A549 (cell line): ENCODE measurements at regions not wholly inside any gene's neighbourhood (a gene's known extent, or its start where the extent isn't known, plus 50 kb on each side); places are given as distances from the start of the nearest gene placed in this dataset.

ENCODE experiments used
- ATAC-seq, 2 experiments: fragments of 200-7000 bp in 1 of 2; fragments of >200 bp in 1 of 2; cut with Nextera tagmentation in 1 of 2; cut with Tn5 transposase in 1 of 2; 3 replicates each; pipeline versions ENCODE4 v1.8.0 to v1.9.1; 2018 to 2020; ENCODE audit warnings: mild to moderate bottlenecking in 1 of 2, moderate library complexity in 1 of 2
- CTCF ChIA-PET: fragments of 300-600 bp; sonication (Branson Sonifier 250); formaldehyde crosslinking; extraction: SDS; loops from one replicate; lab custom pipeline; 2021; ENCODE audit warnings: antibody characterized with exemption, inconsistent platforms; lab: Yijun Ruan, JAX
- POLR2A ChIA-PET: fragments of 350-600 bp; formaldehyde crosslinking; extraction: SDS; loops from one replicate; lab custom pipeline; 2021; ENCODE audit warnings: antibody characterized with exemption, inconsistent platforms; lab: Yijun Ruan, JAX
- DNase-seq, 2 experiments: peaks; one replicate each; pipeline versions ENCODE4 v3.0.0 to v3.0.0-alpha.2; 2011 to 2016; ENCODE audit warnings: low read depth in 1 of 2, low spot score in 1 of 2
- FAIRE-seq: peaks from 2 replicates; lab custom pipeline; 2011; peaks lifted over from hg19 to GRCh38; lab: Jason Lieb, UNC
- H3K27ac ChIP-seq, 2 experiments: fragments of >200 bp; sonication (Bioruptor Twin); formaldehyde crosslinking; 3 replicates each; pipeline ENCODE4 v1.5.1; 2016 to 2017
- H3K4me1 ChIP-seq: fragments of >200 bp; sonication (Bioruptor Twin); formaldehyde crosslinking; 3 replicates; pipeline ENCODE4 v1.6.1; 2016
- H3K4me2 ChIP-seq: fragments of >200 bp; sonication (Bioruptor Twin); formaldehyde crosslinking; 3 replicates; pipeline ENCODE4 v1.6.1; 2016
- H3K4me3 ChIP-seq: fragments of >200 bp; sonication (Bioruptor Twin); formaldehyde crosslinking; 3 replicates; pipeline ENCODE4 v1.5.1; 2016
- H3K9me3 ChIP-seq: fragments of >200 bp; sonication (Bioruptor Twin); formaldehyde crosslinking; 3 replicates; pipeline ENCODE4 v1.6.1; 2016
- ATOH8 ChIP-seq: fragments of 250-450 bp; sonication (Bioruptor Pico); IDR thresholded peaks from 2 replicates; pipeline ENCODE4 v1.5.0; 2020; ENCODE audit warnings: low read depth, mild to moderate bottlenecking, moderate library complexity
- CBX8 ChIP-seq: fragments of 200-600 bp; sonication (generic); IDR thresholded peaks from 2 replicates; pipeline ENCODE4 v1.6.1; 2016
- CHD2 ChIP-seq: fragments of 150-350 bp; IDR thresholded peaks from 2 replicates; pipeline ENCODE4 v1.6.1; 2014; ENCODE audit warnings: low read length; ENCODE audit not compliant: partially characterized antibody
- CHD4 ChIP-seq: fragments of 200-600 bp; sonication (generic); IDR thresholded peaks from 2 replicates; pipeline ENCODE4 v1.6.1; 2016; ENCODE audit warnings: antibody characterized with exemption, mild to moderate bottlenecking, borderline replicate concordance
- EHMT2 ChIP-seq: fragments of 200-600 bp; sonication (generic); IDR thresholded peaks from 2 replicates; pipeline ENCODE4 v1.6.1; 2016; ENCODE audit warnings: antibody characterized with exemption, low read depth, mild to moderate bottlenecking, moderate library complexity
- ELK1 ChIP-seq: fragments of 150-350 bp; IDR thresholded peaks from 2 replicates; pipeline ENCODE4 v1.6.1; 2014; ENCODE audit warnings: low read depth, mild to moderate bottlenecking, low read length
- FOSL2 ChIP-seq, 2 experiments: fragments of 450-650 bp in 1 of 2; fragments of >200 bp in 1 of 2; sonication (Bioruptor Twin) in 1 of 2; formaldehyde crosslinking; IDR thresholded peaks; 2 replicates each; pipeline versions ENCODE4 v1.5.0 to v1.6.1; 2016 to 2020; ENCODE audit warnings: mild to moderate bottlenecking in 1 of 2, moderate library complexity in 1 of 2
- FOXS1 ChIP-seq: fragments of 250-450 bp; sonication (Bioruptor Pico); IDR thresholded peaks from 2 replicates; pipeline ENCODE4 v1.5.0; 2020; ENCODE audit warnings: mild to moderate bottlenecking, moderate library complexity
- GATA3 ChIP-seq: IDR thresholded peaks from 2 replicates; pipeline ENCODE4 v1.6.1; 2012; ENCODE audit warnings: borderline replicate concordance
- HDAC2 ChIP-seq: fragments of 200-600 bp; sonication (generic); IDR thresholded peaks from 2 replicates; pipeline ENCODE4 v1.6.1; 2016
- HEYL ChIP-seq: fragments of 250-450 bp; sonication (Bioruptor Pico); IDR thresholded peaks from 2 replicates; pipeline ENCODE4 v1.8.0; 2021; ENCODE audit warnings: mild to moderate bottlenecking, moderate library complexity
- HMGXB4 ChIP-seq: fragments of 250-450 bp; sonication (Bioruptor Pico); IDR thresholded peaks from 2 replicates; pipeline ENCODE4 v1.5.0; 2021; ENCODE audit warnings: mild to moderate bottlenecking, moderate library complexity, borderline replicate concordance
- JUNB ChIP-seq: fragments of >200 bp; sonication (Bioruptor Twin); formaldehyde crosslinking; IDR thresholded peaks from 2 replicates; pipeline ENCODE4 v1.6.1; 2016
- KDM5A ChIP-seq: fragments of 200-600 bp; sonication (generic); IDR thresholded peaks from 2 replicates; pipeline ENCODE4 v1.6.1; 2016; ENCODE audit warnings: antibody characterized with exemption, mild to moderate bottlenecking
- MAFK ChIP-seq: fragments of 450-650 bp; IDR thresholded peaks from 2 replicates; pipeline ENCODE4 v1.6.1; 2014; ENCODE audit not compliant: partially characterized antibody
- MAZ ChIP-seq: fragments of 150-350 bp; IDR thresholded peaks from 2 replicates; pipeline ENCODE4 v1.6.1; 2014; ENCODE audit warnings: antibody characterized with exemption, low read depth, low read length, borderline replicate concordance
- NFE2L2 ChIP-seq: fragments of 150-350 bp; conservative IDR thresholded peaks from 2 replicates; pipeline ENCODE4 v1.6.1; 2014; ENCODE audit warnings: low read length
- NPAS2 ChIP-seq: fragments of 250-450 bp; sonication (Bioruptor Pico); IDR thresholded peaks from 2 replicates; pipeline ENCODE4 v1.8.0; 2022; ENCODE audit warnings: mild to moderate bottlenecking, moderate library complexity, borderline replicate concordance
- POLR2A ChIP-seq: IDR thresholded peaks from 2 replicates; pipeline ENCODE4 v1.6.1; 2012; ENCODE audit warnings: mild to moderate bottlenecking, low read length
- RNF2 ChIP-seq: fragments of 200-600 bp; sonication (generic); IDR thresholded peaks from 2 replicates; pipeline ENCODE4 v1.6.1; 2016; ENCODE audit warnings: low read depth, mild to moderate bottlenecking, antibody characterized with exemption, moderate library complexity, borderline replicate concordance
- SMC3 ChIP-seq: fragments of >200 bp; sonication (Bioruptor Twin); formaldehyde crosslinking; IDR thresholded peaks from 3 replicates; pipeline ENCODE4 v1.6.1; 2018; ENCODE audit warnings: inconsistent platforms
- SREBF2 ChIP-seq: fragments of 450-650 bp; IDR thresholded peaks from 2 replicates; pipeline ENCODE4 v1.6.1; 2014; ENCODE audit warnings: mild to moderate bottlenecking, moderate library complexity
- ZC3H11A ChIP-seq: fragments of 450-650 bp; IDR thresholded peaks from 2 replicates; pipeline ENCODE4 v1.6.1; 2014; ENCODE audit warnings: antibody characterized with exemption, mild to moderate bottlenecking
- ZNF302 ChIP-seq: fragments of 250-450 bp; sonication (Bioruptor Pico); IDR thresholded peaks from 2 replicates; pipeline ENCODE4 v1.9.0; 2021; ENCODE audit warnings: inconsistent platforms, mild to moderate bottlenecking, moderate library complexity
- WGBS: methylation state at CpG from one replicate; pipeline ENCODE4 v1.1.6; 2017; ENCODE audit errors: missing lambda C conversion rate; 5-methylcytosine and 5-hydroxymethylcytosine counted together
- TF ChIP-seq, protein P1 (sequence below): fragments of >200 bp; sonication (Bioruptor Twin); formaldehyde crosslinking; IDR thresholded peaks from 2 replicates; pipeline ENCODE4 v1.6.1; 2016

DNA sequence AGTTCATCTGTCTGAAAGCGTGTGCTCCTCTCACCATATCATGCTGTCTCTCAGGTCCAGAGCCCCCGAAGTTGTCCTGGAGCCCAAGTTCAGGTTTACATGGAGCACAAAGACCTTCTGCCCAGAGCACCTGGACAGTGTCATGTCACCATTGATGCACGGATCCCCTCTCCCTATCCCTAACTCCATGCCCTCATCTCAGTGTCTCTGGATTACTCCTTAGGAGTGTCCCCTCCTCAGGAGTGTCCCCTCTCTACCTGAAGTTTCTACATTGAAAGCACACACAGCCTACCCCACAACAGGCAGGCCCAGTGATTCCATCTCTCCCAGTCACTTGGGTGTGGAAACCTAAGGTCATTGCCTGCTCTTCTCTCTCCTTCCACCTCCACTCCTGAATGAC, 144.1 kb upstream of the NCKAP5 start:
- DNase-seq (no peak), FAIRE-seq (no peak), ATAC-seq (no peak)
- no peak overlapping the region for H3K4me3 ChIP-seq
- peaks cover 12% of the 10 kb centered on the region; the same call in 2 of the 3 replicates for H3K9me3 ChIP-seq
- H3K27ac ChIP-seq: no peak overlapping the region
- TF ChIP-seq CBX8 (no peak), SREBF2 (no peak), HEYL (CRISPR knock-in tag) (no peak), MAZ (no peak)
- ChIA-PET CTCF (interaction anchor here (1.9 kb wide), 1 partner anchor 9 kb away, joined by 5 read pairs; no protein-coding TSS in a partner anchor), POLR2A (no interaction called here)
- H3K4me2 ChIP-seq: no peak overlapping the region
- 41% methylated on average over 3 of the region's 3 CpGs for WGBS
- no peaks in the 10 kb centered on the region for H3K4me1 ChIP-seq

DNA sequence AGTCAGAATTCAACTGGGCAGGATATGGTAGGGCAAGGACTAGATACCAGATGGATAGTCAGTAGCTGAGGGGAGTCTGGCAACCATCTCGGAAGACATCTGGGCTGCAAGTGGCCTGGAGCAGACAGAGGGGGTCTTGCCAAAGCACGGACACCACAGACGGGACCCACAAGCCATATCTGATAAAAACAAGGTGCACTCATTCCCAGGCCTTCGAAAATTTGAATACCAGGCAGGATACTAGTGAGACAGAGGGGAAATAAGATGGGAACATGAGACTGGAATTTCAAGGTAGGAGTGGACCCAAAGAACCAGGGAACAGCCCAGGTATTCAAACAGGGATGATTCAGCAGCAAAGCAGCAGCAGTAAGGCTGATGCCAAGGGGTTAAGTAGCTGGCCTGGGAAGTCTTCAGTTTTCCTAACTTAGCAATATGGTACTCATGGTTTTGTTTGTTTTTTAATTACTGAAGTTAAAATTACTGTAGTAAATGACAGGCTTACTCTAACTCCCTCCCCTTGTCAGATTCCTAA, 144.9 kb upstream of the NCKAP5 start:
- WGBS: 54% methylated on average over 4 of the region's 4 CpGs
- ATAC-seq: no peak
- DNase-seq: no peak
- TF ChIP-seq FOSL2 (IDR thresholded peaks at IDR 0.05): no peak
- TF ChIP-seq FOSL2 (CRISPR knock-in tag; IDR thresholded peaks at IDR 0.05): no peak
- TF ChIP-seq CBX8: no peak
- TF ChIP-seq SMC3: no peak
- no peak for TF ChIP-seq RNF2
- TF ChIP-seq ZNF302 (CRISPR knock-in tag): no peak
- CTCF ChIA-PET: interaction anchor here (1.9 kb wide), 1 partner anchor 8 kb away, joined by 5 read pairs; no protein-coding TSS in a partner anchor
- H3K4me3 ChIP-seq: no peak overlapping the region
- POLR2A ChIA-PET: no interaction called here
- no peaks in the 10 kb centered on the region for H3K4me1 ChIP-seq
- H3K27ac ChIP-seq: no peak overlapping the region
- H3K9me3 ChIP-seq: peaks cover 12% of the 10 kb centered on the region; the same call in 2 of the 3 replicates
- H3K4me2 ChIP-seq: no peak overlapping the region
- no peak for FAIRE-seq

GRCh38 chr2:133716166-133716565, 147.9 kb upstream of the NCKAP5 start:
- DNase-seq (no peak), FAIRE-seq (no peak)
- WGBS: 74% methylated on average over 3 of the region's 3 CpGs

GRCh38 chr2:133717497-133717896, 149.2 kb upstream of the NCKAP5 start:
- ChIA-PET POLR2A (no interaction called here), CTCF (interaction anchor here (1.5 kb wide), 1 partner anchor 8 kb away, joined by 3 read pairs; no protein-coding TSS in a partner anchor)
- Histone ChIP-seq H3K4me2 (no peak overlapping the region), H3K4me3 (no peak overlapping the region), H3K27ac (no peak overlapping the region), H3K9me3 (no peaks in the 10 kb centered on the region), H3K4me1 (no peaks in the 10 kb centered on the region)
- FAIRE-seq (no peak), DNase-seq (no peak), ATAC-seq (no peak)
- 5% methylated on average over 3 of the region's 3 CpGs for WGBS
- TF ChIP-seq EHMT2 (no peak), ELK1 (no peak), GATA3 (no peak), HMGXB4 (CRISPR knock-in tag) (no peak), ZC3H11A (no peak), POLR2A (no peak), FOXS1 (CRISPR knock-in tag) (no peak), CHD4 (no peak), NFE2L2 (no peak), CBX8 (no peak), HDAC2 (no peak), SMC3 (no peak), MAFK (no peak)

More at GRCh38 chr2:133716166-133716565, 147.9 kb upstream of the NCKAP5 start:
- Histone ChIP-seq H3K27ac (no peak overlapping the region), H3K4me1 (no peaks in the 10 kb centered on the region), H3K4me3 (no peak overlapping the region), H3K4me2 (no peak overlapping the region), H3K9me3 (no peaks in the 10 kb centered on the region)
- TF ChIP-seq CHD2: no peak
- TF ChIP-seq KDM5A: no peak
- TF ChIP-seq ELK1: no peak
- TF ChIP-seq MAZ: no peak
- TF ChIP-seq, protein P1, sequence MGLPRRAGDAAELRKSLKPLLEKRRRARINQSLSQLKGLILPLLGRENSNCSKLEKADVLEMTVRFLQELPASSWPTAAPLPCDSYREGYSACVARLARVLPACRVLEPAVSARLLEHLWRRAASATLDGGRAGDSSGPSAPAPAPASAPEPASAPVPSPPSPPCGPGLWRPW: no peak
- TF ChIP-seq NPAS2: no peak
- TF ChIP-seq JUNB: no peak
- TF ChIP-seq ATOH8: no peak
- TF ChIP-seq EHMT2: no peak
- ChIA-PET CTCF (no interaction called here), POLR2A (no interaction called here)
- no peak for ATAC-seq
